ENCODE measurements at regions not wholly inside any gene's neighbourhood (a gene's known extent, or its start where the extent isn't known, plus 50 kb on each side); places are given as distances from the start of the nearest gene placed in this dataset.
"Not testable (repeated sequence)": the region's sequence is repeated elsewhere in the genome, so short reads cannot be mapped to it uniquely, and the experiment has no call there.

DNA sequence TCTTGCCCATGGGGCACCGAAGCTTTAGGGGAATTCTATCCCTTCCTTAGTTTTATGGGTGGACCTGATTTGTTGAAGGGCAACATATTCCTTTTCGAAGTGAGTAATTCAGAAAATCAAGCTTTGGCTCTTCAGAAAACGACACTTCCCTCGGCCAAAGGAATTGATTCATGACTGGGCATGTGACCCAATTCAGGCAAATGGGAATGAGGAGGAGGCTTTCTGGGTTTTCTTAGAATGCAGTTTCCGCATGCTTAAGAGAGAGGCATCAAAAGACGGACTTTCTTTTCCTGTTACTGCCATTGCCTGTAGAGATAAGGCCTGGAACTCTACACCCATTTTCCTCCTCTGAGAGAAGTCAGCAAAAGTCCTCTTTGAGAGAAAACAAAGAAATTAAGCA is 179.5 kb downstream of the RFPL4B start (continued):
- no peak for TF ChIP-seq ZNF462 (CRISPR knock-in tag; IDR thresholded peaks at IDR 0.05)

DNA sequence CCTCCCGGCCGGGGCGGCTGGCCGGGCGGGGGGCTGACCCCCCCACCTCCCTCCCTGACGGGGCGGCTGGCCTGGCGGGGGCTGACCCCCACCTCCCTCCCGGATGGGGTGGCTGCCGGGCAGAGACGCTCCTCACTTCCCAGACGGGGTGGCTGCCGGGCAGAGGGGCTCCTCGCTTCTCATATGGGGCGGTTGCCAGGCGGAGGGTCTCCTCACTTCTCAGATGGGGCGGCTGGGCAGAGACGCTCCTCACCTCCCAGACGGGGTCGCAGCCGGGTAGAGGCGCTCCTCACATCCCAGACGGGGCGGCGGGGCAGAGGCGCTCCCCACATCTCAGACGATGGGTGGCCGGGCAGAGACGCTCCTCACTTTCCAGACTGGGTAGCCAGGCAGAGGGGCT is 181.2 kb downstream of the RFPL4B start:
- not testable (repeated sequence) for H2AFZ ChIP-seq; H3K4me3 ChIP-seq; H3K9me3 Mint-ChIP-seq; H3K4me2 ChIP-seq; H3F3A ChIP-seq (replicated peaks; ENCODE audit: low read depth); H3K36me3 Mint-ChIP-seq (ENCODE audit: low read depth); ATAC-seq; H3K27ac Mint-ChIP-seq; H3K4me3 Mint-ChIP-seq; H4K20me1 ChIP-seq (replicated peaks; ENCODE audit: insufficient read depth); H3K27me3 Mint-ChIP-seq (ENCODE audit: insufficient read depth, low read depth, poor library complexity); H3K9me2 ChIP-seq (ENCODE audit: insufficient read depth); H3K27me3 ChIP-seq (ENCODE audit: insufficient read depth); H3K36me3 ChIP-seq (ENCODE audit: insufficient read depth); H3K79me2 ChIP-seq (replicated peaks; ENCODE audit: insufficient read depth); H3K27ac ChIP-seq (ENCODE audit: low read depth); DNase-seq (ENCODE audit: low spot score)
- peaks cover 12% of the 10 kb centered on the region for H3K4me1 Mint-ChIP-seq
- H3K4me1 ChIP-seq (ENCODE audit: insufficient read depth), result peaks cover 23% of the 10 kb centered on the region

GRCh38 chr6:112535816-112536215 is 188.7 kb downstream of the RFPL4B start:
- H3K27ac ChIP-seq (ENCODE audit: low read depth), result no peak overlapping the region
- H3K9me2 ChIP-seq (ENCODE audit: insufficient read depth), result no peaks in the 10 kb centered on the region
- no peaks in the 10 kb centered on the region for H3F3A ChIP-seq (replicated peaks; ENCODE audit: low read depth)
- no peak for DNase-seq (ENCODE audit: low spot score)
- H3K4me1 Mint-ChIP-seq, result no peaks in the 10 kb centered on the region
- H4K20me1 ChIP-seq (replicated peaks; ENCODE audit: insufficient read depth), result no peaks in the 10 kb centered on the region
- no peak overlapping the region for H3K4me2 ChIP-seq
- H2AFZ ChIP-seq, result no peak overlapping the region
- no peaks in the 10 kb centered on the region for H3K27me3 Mint-ChIP-seq (ENCODE audit: insufficient read depth, low read depth, poor library complexity)
- ATAC-seq, result no peak
- peaks cover 4% of the 10 kb centered on the region; the same call in 1 of the 2 replicates for H3K36me3 ChIP-seq (ENCODE audit: insufficient read depth)
- TF ChIP-seq JUNB (IDR thresholded peaks at IDR 0.05; ENCODE audit: unreplicated experiment) (no peak), NANOG (IDR thresholded peaks at IDR 0.05; ENCODE audit: borderline replicate concordance) (no peak)
- H3K4me3 ChIP-seq, result no peak overlapping the region
- no peaks in the 10 kb centered on the region for H3K4me1 ChIP-seq (ENCODE audit: insufficient read depth)
- no peaks in the 10 kb centered on the region for H3K27me3 ChIP-seq (ENCODE audit: insufficient read depth)
- peaks cover 15% of the 10 kb centered on the region for H3K9me3 Mint-ChIP-seq
- no peak overlapping the region for H3K4me3 Mint-ChIP-seq
- H3K36me3 Mint-ChIP-seq (ENCODE audit: low read depth), result peaks cover 7% of the 10 kb centered on the region; the same call in 2 of the 3 replicates
- no peak overlapping the region for H3K27ac Mint-ChIP-seq
- no peaks in the 10 kb centered on the region for H3K79me2 ChIP-seq (replicated peaks; ENCODE audit: insufficient read depth)
